ENCODE measurements at regions not wholly inside any gene's neighbourhood (a gene's known extent, or its start where the extent isn't known, plus 50 kb on each side); places are given as distances from the start of the nearest gene placed in this dataset.

- no peak for TF ChIP-seq CTCF (optimal IDR thresholded peaks at IDR 0.05 in 1 of 3, IDR thresholded peaks at IDR 0.05 in 1 of 3, conservative IDR thresholded peaks at IDR 0.05 in 1 of 3; ENCODE audit: extremely low read depth in 1 of 3, insufficient read depth in 2 of 3, low read length in 3 of 3)
- TF ChIP-seq EZH2 (IDR thresholded peaks at IDR 0.05; ENCODE audit: low read length) = no peak
These were observed 319.9 kb upstream of the ADAMTS5 start for GRCh38 chr21:27286760-27287159.
